GM21576 (cell line): ENCODE measurements at regions not wholly inside any gene's neighbourhood (a gene's known extent, or its start where the extent isn't known, plus 50 kb on each side); places are given as distances from the start of the nearest gene placed in this dataset.
"Not testable (repeated sequence)": the region's sequence is repeated elsewhere in the genome, so short reads cannot be mapped to it uniquely, and the experiment has no call there.

ENCODE experiments used
- ATAC-seq: cut with Tn5 transposase; IDR thresholded peaks from one replicate; pipeline ENCODE4 v1.9.1; 2021; ENCODE audit warnings: mild to moderate bottlenecking, moderate library complexity; ENCODE audit not compliant: unreplicated experiment

GRCh38 chr5:167920589-167920988, 370.9 kb upstream of the WWC1 start:
- no peak for ATAC-seq

GRCh38 chr5:167921796-167922195, 369.6 kb upstream of the WWC1 start:
- ATAC-seq, result no peak

- no peak for ATAC-seq
Observed at GRCh38 chr5:167923396-167923795, 368.0 kb upstream of the WWC1 start.

- ATAC-seq, result no peak
Observed at GRCh38 chr5:167929841-167930240, 361.6 kb upstream of the WWC1 start.

GRCh38 chr5:167934551-167934971, 356.9 kb upstream of the WWC1 start:
- no peak for ATAC-seq

DNA sequence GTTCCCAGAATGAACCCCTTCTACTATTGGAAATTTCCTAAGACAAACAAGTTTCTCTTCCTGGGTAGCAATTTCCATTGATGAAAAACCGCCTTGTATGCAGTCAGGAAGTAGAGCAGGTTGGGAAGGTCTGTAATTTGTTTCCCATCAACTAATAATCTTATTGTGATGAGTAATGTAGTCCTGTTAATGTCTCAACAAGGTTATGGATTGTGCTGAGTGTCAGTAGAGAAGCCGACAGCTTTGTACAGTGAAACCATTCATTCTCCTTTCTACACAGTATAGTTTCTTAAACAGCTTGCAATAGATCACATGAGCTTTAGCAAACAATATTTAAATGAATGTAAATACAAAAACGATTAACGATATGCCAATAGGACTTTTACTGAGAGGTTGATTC, 355.4 kb upstream of the WWC1 start:
- no peak for ATAC-seq

DNA sequence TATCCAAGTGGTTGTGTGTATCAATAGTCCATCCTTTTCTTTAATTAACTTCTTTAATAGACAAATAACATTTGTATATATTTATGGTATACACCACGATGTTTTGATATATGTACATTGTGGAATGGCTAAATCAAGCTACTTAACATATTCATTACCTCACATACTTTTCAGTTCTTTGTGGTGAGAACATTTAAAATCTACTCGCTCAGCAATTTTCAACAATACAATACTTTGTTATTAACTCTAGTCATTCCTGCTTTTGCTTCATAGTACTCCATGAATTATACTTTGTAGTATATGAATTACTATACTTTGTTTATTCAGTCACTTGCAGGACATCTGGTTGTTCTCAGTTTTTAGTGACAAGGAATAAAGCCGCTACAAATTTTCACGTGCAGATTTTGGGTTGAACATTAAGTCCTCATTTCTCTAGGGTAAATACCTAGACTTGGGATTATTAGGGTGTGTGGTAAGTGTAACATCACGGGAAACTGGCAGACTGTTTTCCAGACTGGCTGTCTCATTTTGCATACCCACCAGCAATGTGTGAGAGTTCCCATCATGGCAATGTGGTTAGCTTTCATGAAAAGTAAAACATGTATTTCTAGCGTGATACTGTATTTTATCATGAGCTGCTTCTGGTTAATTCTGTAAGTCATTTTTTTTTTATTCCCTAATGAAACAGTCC, 354.4 kb upstream of the WWC1 start:
- ATAC-seq, result no peak

- ATAC-seq, result no peak
Observed at GRCh38 chr5:167937635-167937998, 353.8 kb upstream of the WWC1 start.

DNA sequence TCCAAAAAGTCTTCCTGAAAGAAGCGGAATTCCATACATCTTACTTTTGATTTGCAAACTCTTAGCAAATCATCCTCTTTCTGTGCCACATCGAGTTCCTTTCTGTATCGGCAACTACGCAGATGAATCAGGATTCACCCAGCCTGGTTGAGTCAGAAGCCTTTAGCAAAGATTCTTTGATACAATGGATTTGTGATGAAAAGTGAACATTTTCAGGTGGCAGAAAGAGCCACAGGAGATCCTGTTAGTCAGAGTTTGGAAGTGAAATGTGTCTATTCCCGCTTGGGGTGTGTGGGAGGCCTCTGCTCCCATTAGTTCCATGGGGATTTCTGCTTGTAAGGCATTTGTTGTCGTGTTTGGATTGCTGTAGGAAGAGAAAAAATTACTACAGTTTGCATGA, 351.8 kb upstream of the WWC1 start:
- no peak for ATAC-seq

DNA sequence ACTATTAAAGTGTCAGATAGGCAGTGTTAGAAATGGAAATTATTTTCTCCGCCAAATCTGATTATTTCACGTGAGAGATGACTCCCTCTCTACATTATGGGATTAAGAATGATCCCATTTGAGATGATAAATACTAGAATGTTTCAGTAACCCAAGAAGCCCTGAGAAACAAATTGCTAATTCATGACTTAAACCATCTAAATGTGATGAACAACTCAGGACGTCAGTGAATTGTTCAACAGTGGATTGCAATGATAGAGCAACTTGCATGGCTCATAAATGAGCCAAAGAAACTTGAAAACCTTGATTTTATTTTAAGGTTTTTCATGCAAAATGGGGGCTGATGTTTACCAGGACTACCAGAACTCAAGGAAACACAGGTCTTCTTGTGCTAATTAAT, 350.5 kb upstream of the WWC1 start:
- ATAC-seq, result no peak

DNA sequence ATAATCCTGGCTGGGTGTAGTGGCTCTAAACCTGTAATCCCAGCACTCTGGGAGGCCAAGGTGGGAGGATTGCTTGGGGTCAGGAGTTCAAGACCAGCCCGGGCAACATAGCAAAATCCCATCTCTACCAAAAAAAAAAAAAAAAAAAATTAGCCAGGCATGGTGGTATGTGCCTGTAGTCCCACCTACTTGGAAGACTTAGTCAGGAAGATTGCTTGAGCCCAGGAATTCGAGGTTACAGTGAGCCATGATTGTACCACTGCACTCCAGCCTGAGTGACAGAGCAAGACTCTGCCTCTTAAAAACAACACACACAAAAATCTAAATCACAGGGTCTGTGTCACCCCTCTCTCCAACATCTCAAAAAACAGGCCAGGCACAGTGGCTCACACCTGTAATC, 349.9 kb upstream of the WWC1 start:
- ATAC-seq, result not testable (repeated sequence)

DNA sequence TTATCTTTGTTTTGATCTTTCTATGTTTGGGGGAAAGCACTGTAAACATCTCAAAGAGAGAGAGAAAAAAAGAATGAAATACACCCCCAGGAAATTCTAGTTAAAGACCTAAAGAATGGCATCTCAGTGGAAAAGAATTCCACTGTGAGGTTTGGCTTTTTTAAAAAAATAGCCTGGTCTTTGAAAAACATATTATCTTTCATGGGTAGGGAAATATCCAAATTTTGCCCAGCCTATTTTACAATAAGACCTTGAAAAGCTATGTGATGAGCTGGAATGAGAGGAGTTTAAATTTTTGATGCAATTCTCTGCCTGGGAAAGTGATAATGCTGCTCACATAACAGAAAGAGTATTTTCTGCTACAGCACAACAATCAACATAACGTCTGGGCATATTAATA, 348.1 kb upstream of the WWC1 start:
- ATAC-seq, result no peak

GRCh38 chr5:167944121-167944852, 347.2 kb upstream of the WWC1 start:
- ATAC-seq, result no peak

DNA sequence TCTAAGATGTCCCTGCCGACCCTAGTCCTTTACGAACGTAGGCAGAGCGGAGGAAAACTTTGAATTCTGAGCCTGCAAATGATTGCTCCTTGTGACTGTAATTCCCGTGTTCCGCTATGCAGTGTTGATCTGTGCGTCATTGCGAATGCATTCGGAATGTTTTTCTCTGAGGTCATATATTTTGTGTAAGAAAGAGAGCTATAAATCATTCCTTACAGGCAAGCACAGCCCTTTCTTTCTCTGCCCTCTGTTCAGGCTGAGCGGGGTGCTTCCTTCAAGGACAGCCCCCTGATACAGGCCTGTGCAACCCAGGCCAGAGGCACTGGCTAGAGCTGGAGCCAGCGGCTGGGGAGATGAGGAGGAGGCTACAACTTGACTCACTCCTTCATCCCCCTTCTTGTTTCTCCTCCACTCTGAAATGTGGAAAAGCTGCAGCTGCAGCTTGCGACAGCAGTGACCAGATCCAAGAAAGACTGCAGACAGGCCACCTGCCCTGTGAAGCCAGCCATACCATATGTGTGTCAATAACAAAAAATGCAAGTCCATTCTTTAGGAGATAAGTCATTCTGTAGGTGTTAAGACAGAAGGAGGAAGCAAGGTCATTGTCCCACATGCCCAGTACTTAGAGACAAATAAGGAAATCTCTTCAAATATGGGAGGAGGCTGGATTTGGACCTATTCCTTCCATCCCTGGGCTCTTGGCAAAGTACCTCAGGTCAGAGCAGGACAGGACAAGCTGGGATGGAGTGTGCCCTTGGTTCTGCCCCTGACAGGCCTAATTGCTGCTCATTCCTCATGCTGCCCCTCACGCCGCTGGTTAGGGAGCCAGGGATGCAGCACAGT, 345.7 kb upstream of the WWC1 start:
- no peak for ATAC-seq

DNA sequence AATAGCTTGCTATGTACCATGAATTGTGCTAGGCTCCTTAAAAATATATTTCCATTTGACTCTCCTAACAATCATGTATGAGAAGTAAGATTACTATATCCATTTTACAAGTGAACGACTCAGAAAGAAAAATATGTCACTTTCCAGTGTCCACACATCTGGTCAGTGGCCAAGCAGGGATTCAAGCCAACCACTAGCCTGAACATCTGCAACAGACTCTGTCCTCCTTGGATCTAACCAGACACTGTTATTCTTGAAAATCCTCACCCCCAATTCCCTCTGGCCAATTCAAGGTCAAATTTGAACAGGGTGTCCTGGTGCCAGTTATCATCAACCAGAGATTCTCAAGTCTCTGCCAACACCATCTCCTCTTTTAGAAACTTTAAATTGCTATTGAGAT, 344.1 kb upstream of the WWC1 start:
- no peak for ATAC-seq

GRCh38 chr5:167948251-167948650, 343.2 kb upstream of the WWC1 start:
- ATAC-seq, result no peak

DNA sequence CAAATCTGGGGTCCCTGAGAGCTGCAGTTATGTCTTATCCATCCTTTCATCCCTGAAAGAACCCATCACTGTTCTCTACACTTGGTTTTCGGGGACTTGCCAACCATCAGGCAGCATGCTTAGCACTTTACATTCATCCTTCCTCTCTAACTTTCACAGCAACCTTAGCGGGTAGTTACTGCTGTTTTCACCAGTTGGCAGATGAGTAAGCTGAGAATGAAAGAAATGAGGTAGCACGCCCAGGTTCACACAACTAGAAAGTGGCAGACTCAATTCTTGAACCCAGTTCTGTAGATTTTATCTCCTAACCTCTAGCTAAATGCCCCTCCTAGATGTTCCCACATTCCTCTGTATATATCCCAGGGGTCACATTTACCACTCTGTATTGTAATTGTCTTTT, 342.0 kb upstream of the WWC1 start:
- no peak for ATAC-seq

DNA sequence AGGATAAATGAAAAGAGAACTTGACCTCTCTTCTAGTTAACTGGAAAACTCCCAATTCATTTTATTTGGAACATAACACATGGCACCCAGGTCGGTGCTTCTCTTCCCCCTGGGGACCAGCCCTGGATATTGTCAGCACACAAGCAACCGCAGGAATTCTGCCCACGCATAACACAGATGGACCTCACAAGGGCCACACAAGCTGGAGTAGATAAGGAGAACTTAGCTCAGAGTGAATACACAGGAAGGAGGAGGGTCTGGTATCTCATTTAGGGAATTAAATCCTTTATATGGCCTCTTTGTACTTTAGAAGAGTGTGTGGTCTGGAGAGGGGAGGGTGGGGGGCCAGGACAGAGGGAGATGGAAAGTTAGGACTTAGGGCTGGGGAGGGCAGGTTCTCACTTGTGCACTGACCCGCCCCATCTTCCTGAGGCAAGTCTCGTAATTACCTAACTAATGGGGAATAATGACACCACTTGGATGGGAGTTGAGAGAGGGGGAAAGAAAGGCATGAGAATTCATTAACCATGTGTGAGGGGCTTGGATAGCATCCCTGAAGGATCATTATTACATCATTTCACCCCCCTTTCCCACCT, 341.2 kb upstream of the WWC1 start:
- ATAC-seq, result no peak

GRCh38 chr5:167951116-167951515, 340.3 kb upstream of the WWC1 start:
- no peak for ATAC-seq

DNA sequence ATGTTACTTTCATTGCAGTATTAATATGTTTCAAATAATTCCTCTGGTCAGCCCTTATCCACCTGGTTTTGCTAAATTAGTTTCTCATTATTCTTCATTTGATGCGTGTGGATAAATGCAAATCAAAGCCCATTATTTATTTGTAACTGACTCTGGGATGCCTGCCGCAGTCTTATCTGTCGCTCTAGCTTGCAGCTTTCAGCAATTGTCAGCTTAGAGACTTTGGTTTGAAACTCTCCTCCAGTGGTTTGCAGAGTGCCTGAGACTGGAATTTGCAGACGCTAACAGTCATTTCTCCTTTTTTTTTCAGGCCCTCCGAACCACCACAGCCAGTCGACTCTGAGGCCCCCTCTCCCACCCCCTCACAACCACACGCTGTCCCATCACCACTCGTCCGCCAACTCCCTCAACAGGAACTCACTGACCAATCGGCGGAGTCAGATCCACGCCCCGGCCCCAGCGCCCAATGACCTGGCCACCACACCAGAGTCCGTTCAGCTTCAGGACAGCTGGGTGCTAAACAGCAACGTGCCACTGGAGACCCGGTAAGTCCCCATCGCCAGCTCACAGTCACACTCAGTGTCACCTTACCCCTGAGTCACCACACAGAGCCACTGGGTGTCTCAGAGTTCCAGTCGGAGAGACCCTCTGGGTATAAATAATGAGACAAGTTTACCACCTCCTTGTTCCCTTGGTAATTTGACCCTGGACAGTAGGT, 339.0 kb upstream of the WWC1 start:
- no peak for ATAC-seq
